GM13976 (cell line): ENCODE measurements at regions not wholly inside any gene's neighbourhood (a gene's known extent, or its start where the extent isn't known, plus 50 kb on each side); places are given as distances from the start of the nearest gene placed in this dataset.

ENCODE experiments used
- DNase-seq: peaks from one replicate; pipeline ENCODE4 v3.0.0; 2012; ENCODE audit warnings: low spot score
- in situ Hi-C: fragments of 300-500 bp; cut with MboI; formaldehyde crosslinking; loops from one replicate; pipeline ENCODE4 v1.12.0; 2022; ENCODE audit warnings: low sequenced_read_pairs, mixed read lengths, inconsistent platforms; ENCODE audit not compliant: unreplicated experiment
- TF ChIP-seq, protein P1 (sequence below): IDR thresholded peaks from 2 replicates; pipeline ENCODE4 v1.5.1; 2012; ENCODE audit warnings: borderline replicate concordance, mild to moderate bottlenecking; ENCODE audit not compliant: insufficient read depth; ENCODE audit errors: extremely low read depth, missing control alignments, control extremely low read depth

DNA sequence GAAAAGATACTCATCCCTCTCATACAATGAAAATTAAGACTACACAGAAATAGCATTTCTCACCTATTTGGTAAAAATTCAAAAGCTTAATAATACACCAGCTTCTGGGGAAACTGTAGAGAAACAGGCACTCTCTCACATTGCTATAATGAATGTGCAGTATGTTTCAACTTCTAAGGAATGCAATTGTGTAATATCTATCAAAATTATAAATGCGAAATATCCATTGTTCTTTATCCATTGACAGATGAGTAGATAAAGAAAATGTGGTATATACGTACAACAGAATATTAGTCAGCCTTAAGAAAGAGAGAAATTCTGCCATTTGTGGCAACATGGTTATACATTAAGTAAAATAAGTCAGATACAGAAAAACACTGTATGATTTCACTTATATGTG, 101.4 kb upstream of the OR9G4 start:
- in situ Hi-C loops = loop anchor here (10.0 to 25.0 kb wide), 2 partner anchors 237 to 405 kb away; no protein-coding TSS in a partner anchor
- TF ChIP-seq, protein P1, sequence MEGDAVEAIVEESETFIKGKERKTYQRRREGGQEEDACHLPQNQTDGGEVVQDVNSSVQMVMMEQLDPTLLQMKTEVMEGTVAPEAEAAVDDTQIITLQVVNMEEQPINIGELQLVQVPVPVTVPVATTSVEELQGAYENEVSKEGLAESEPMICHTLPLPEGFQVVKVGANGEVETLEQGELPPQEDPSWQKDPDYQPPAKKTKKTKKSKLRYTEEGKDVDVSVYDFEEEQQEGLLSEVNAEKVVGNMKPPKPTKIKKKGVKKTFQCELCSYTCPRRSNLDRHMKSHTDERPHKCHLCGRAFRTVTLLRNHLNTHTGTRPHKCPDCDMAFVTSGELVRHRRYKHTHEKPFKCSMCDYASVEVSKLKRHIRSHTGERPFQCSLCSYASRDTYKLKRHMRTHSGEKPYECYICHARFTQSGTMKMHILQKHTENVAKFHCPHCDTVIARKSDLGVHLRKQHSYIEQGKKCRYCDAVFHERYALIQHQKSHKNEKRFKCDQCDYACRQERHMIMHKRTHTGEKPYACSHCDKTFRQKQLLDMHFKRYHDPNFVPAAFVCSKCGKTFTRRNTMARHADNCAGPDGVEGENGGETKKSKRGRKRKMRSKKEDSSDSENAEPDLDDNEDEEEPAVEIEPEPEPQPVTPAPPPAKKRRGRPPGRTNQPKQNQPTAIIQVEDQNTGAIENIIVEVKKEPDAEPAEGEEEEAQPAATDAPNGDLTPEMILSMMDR = no peak
- no peak for DNase-seq

DNA sequence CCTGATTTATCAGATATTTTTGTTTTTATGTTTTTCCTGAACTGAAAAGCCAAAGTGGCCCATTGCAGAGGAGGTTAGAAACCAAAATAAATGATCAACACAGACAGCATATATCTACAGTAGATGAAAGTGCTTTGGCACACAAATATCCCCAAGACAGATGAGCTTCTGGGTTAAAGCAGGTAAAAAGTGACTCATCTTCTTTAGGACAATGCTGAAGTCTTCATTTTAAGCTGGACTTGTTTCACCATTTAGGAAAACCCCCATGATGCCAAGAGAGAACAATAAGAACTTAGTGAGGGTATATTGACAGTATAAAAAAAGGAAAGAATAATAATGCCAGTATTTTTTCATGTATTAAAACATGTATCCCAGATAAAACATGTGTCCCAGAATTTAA, 100.8 kb upstream of the OR9G4 start:
- DNase-seq = no peak
- in situ Hi-C loops = loop anchor here (10.0 to 25.0 kb wide), 2 partner anchors 238 to 406 kb away; no protein-coding TSS in a partner anchor
- TF ChIP-seq, protein P1 = no peak

DNA sequence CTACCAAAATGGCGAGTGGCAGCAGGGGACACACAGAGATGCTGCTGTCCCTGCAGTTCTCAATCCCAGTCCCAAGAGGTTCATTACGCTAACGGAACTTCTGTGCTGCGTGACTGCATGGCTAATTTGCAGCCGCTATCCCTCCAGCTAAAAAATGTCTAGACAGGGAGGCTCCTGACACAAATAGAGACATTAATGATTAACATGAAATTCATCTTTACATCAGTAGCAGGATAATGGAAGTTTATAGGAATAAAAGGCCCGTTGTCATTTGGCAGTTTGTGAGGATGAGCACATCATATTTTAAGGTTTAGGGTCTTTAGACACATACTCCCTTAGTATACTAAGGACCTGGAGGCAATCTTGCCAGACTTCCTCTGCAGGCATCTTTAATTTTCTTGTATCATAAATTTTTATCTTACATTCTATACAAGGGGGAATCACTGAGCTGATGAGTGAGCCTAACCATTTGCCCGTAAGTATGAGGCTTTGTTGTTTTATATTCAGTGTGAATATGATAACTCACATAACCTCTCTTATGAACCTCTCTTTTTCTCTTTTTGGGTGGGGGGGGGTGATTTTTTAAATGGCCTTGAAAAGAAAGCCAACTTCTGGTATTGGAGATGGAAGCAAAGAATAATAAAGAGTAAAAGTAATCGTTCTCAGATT, 99.8 kb upstream of the OR9G4 start:
- in situ Hi-C loops = loop anchor here (10.0 to 25.0 kb wide), 2 partner anchors 239 to 407 kb away; no protein-coding TSS in a partner anchor
- no peak for DNase-seq
- TF ChIP-seq, protein P1 = no peak

DNA sequence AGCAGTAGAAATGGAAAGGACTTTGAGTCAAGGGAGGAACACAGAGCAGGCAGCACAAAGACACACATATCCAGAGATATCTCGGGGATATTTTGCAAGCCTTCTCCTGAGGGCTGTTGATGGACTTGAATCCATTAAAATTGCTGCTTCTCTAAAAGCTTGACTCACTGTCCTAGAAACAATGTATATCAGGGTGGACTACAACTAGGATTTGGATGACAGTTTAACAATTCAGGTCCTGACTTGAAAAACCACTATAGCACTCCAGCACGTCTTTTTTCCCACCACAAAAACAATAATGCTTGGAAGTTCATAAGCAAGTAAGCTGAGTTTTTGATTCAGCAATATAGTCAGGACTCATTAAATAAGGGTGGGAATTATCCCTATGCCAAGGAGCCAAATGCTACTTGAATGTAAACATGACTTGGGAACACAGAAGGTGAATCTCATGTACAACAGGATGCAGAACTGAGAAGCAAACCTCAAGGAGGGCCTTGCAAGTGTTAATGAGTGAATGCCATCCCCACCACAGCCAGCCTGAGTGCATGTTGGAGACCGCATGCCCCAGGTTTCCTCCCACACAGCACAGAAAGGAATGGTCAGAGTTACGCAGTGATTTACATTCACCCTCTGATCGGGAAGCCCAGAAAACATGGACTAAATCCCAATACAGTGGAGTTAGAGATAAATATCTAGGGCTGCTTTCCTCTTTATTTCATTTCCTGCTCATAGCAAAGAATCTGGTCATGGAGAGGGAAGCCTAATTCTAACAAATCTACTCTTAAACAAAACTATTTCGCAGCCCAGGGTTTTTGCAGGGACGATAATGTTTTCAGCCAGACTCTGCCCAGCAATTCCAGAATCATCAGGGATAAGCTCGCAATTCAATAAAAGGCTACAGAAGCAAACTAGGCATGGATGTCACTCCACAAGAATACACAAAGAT, 98.4 kb upstream of the OR9G4 start:
- DNase-seq = no peak
- in situ Hi-C loops = loop anchor here (10.0 to 25.0 kb wide), 2 partner anchors 240 to 408 kb away; no protein-coding TSS in a partner anchor
- TF ChIP-seq, protein P1 = no peak

DNA sequence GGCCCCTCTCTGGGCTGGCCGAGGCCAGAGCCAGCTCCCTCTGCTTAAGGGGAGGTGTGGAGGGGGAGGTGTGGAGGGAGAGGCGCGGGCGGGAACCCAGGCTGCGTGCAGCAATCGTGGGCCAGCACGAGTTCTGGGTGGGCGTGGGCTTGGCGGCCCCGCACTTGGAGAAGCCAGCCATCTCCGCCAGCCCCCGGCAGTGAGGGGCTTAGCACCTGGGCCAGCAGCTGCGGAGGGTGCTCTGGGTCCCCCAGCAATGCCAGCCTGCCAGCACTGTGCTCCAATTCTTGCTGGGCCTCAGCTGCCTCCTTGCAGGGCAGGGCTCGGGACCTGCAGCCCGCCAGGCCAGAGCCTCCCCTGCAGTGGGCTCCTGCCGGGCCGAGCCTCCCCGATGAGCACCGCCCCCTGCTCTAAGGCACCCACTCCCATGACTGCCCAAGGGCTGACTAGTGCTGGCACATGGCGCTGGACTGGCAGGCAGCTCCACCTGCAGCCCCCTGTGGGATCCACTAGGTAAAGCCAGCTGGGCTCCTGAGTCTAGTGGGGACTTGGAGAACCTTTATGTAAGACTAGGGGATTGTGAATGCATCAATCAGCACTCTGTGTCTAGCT, 96.7 kb upstream of the OR9G4 start:
- DNase-seq = no peak
- TF ChIP-seq, protein P1 = no peak

DNA sequence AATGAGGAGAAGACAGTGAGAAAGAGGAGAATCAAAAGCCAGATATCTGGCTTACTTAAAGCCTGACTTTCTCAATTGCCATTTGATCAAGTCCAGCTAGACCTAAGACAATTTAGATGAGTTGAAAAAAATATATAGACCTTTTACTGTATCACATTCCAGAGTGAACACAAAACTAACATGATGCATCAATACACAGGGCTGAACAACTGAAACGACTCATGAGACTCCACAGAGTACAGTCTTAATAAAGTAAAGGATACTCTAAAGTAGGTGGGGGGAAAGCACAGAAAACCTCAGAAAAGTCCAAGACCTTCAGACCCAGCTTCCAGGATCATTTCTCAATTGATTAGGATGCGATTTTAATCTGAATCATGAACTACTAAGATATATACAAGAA, 95.3 kb upstream of the OR9G4 start:
- TF ChIP-seq, protein P1 = no peak
- DNase-seq = no peak
- in situ Hi-C loops = loop anchor here (10.0 to 25.0 kb wide), 2 partner anchors 243 to 411 kb away; no protein-coding TSS in a partner anchor

More for the DNA sequence above, 96.7 kb upstream of the OR9G4 start:
- in situ Hi-C loops = loop anchor here (10.0 to 25.0 kb wide), 2 partner anchors 242 to 410 kb away; no protein-coding TSS in a partner anchor
